VCaP (cell line): ENCODE measurements at regions not wholly inside any gene's neighbourhood (a gene's known extent, or its start where the extent isn't known, plus 50 kb on each side); places are given as distances from the start of the nearest gene placed in this dataset.

Source experiments
- H3K27ac ChIP-seq: fragments of 450-650 bp; 2 replicates; pipeline ENCODE4 v1.5.1; 2017
- TF ChIP-seq, protein P1 (sequence below): fragments of 450-650 bp; conservative IDR thresholded peaks from 2 replicates; pipeline ENCODE4 v1.5.1; 2017; ENCODE audit warnings: mild to moderate bottlenecking, moderate library complexity

DNA sequence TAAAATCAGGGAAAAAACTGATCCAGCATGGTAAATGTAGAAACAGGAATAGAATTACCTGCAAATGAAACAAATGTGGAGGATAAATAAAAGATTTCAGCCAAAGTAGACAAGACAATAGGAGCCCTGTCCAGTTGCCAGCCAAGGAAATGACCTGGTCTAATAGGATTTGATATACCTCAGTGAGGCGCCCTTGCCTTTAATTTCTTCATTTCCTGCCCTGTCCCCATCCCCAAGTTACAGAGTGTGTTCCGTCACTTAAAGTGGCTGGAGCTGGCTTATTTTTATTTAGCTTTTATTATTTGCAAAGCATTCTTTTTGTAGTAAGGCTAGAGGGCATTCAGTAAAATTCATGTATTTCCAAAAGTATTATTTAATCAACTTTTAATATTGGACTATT is 1022.0 kb downstream of the EFNB2 start:
- TF ChIP-seq, protein P1, sequence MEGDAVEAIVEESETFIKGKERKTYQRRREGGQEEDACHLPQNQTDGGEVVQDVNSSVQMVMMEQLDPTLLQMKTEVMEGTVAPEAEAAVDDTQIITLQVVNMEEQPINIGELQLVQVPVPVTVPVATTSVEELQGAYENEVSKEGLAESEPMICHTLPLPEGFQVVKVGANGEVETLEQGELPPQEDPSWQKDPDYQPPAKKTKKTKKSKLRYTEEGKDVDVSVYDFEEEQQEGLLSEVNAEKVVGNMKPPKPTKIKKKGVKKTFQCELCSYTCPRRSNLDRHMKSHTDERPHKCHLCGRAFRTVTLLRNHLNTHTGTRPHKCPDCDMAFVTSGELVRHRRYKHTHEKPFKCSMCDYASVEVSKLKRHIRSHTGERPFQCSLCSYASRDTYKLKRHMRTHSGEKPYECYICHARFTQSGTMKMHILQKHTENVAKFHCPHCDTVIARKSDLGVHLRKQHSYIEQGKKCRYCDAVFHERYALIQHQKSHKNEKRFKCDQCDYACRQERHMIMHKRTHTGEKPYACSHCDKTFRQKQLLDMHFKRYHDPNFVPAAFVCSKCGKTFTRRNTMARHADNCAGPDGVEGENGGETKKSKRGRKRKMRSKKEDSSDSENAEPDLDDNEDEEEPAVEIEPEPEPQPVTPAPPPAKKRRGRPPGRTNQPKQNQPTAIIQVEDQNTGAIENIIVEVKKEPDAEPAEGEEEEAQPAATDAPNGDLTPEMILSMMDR, result 0 out of 2 replicates have a peak, but pooled peaks have one; percentile 17
- no peak overlapping the region for H3K27ac ChIP-seq

DNA sequence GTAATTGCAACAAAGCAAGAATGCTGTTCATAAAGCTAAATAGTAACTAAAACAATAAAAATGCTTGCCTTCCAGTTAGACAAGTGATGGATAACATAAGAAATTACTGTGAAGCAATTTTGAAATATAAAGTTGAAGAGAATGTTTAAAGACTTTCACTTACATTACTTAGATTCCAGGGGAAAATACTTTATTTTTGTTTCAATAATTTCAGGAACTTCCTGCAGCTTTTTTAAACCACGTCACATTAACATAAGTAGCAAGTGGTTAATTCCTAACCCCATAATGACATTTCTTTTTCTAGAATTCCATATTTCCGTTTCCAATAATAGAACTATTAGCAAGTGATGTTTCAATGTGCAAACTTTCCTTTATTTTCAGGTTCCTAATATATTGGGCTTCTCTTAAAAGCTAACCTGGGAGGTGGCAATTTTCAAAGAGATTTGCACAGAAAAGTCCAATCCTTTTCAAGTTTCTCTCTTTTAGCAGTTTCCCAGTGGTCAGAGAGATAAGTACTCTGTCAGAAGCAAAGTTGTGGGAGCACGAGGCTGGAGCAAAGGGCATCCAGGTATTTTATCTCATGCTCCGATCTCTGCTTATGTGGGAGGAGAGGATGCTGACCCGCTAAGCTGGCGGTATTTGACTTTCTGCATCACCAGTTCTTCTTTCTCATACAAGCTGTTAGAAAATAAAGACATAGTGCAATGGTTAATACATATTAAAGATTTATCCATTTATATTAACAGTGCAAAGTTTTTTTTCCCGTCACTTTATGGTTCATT is 1025.3 kb downstream of the EFNB2 start:
- H3K27ac ChIP-seq, result no peak overlapping the region
- TF ChIP-seq, protein P1, result no peak

DNA sequence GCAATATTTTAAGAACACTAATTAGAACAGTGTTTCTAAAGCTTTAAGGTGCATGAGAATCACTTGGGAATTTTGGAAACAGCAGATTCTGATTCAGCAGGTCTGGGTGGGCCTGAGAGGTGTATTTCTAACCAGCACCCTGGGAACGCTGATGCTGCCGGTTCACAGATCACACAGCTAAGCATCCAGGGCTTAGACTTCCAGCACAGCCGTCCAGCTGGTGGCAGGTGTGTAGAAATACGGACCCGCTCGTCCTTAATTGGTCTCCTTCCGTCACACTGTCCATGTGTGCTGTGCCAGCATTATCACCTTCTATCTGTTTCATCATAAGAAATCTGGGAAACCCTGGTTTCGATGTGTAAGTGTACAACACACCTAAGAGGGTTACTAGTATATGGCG is 1029.0 kb downstream of the EFNB2 start:
- TF ChIP-seq, protein P1, result no peak
- no peak overlapping the region for H3K27ac ChIP-seq

DNA sequence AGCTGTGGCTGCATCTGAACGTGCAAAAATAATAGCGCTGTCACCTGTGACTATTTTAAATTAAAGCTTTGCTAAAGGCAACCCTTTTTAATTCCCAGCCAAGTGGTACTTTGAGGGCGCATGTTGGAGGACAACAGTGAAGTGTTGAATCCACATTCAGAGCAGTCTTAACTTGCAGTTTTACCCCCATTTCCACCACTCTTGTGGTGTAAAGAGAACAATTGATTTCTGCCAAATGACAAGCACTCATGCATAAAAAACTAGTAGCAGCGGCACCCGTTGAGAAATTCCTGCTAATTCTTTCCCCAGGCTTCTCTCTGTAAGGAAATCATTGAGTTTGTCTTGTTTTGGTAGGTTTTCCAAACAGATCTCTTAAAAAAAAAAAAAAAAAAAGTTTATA is 1033.3 kb downstream of the EFNB2 start:
- TF ChIP-seq, protein P1, result no peak
- no peak overlapping the region for H3K27ac ChIP-seq

DNA sequence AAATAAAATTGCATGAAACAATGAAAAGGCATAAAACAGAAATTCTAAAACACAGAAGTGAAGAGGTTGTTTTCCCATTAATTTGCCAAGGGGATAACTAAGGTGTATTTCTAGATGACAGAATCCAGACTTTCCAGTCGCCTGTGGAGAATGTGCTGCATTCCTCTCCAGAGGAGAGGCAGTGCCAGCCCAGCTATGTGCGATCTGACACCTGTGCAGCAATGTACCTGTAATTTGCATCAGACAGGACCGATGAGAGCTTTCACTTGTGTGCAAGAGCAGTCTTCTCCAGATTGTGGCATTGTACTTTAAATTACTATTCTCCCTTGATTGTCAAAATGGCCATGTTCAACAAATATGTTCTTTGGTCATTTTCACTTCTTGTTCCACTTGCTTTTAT is 1037.9 kb downstream of the EFNB2 start:
- TF ChIP-seq, protein P1, result no peak
- H3K27ac ChIP-seq, result no peak overlapping the region

DNA sequence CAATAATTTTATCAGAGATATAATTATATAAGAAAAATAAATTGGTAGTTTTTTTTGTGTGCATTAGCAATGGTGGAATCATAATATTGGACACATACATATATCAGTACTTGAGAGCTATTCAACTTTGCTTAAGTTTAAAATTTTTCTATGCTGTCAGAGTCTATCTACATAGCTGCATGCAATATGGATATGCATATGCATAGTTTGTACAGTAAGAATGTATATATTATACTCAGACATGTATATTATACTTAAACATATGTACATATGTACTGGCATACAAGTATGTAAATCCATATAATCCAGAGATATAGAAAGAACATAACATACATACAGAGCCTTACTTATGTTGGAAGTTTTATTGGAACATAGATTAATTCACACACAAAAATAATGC is 1043.2 kb downstream of the EFNB2 start:
- H3K27ac ChIP-seq, result no peak overlapping the region
- TF ChIP-seq, protein P1, result no peak

DNA sequence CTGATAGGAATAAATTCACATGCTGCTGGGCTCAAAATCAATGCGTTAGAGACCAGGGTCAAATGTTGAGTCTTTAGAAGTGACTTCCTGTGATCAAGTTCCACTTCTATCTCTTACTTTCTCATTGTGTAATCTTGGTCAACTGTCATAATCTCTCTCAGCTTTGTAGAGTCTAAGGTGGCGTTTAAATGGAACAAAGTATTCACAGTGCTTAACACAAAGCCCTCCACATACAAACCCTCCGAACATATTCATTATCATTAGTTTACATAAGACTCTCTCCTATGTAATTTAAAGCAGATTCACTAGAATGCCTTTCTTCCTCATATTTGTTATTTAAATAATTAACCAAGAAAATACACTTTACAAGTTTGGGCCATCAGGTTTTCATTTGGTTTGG is 1044.1 kb downstream of the EFNB2 start:
- TF ChIP-seq, protein P1, result no peak
- H3K27ac ChIP-seq, result no peak overlapping the region
